Keratinocyte (primary cell): ENCODE measurements at regions not wholly inside any gene's neighbourhood (a gene's known extent, or its start where the extent isn't known, plus 50 kb on each side); places are given as distances from the start of the nearest gene placed in this dataset.

Source experiments
- DNase-seq: peaks from one replicate; pipeline ENCODE4 v3.0.0-alpha.2; 2011; ENCODE audit warnings: low read depth, missing footprints, low spot score
- FAIRE-seq: peaks from 2 replicates; lab custom pipeline; 2011; peaks lifted over from hg19 to GRCh38; lab: Jason Lieb, UNC
- H2AFZ ChIP-seq: 2 replicates; pipeline ENCODE4 v1.6.0; 2012; ENCODE audit warnings: low read length, control low read depth, inconsistent platforms; ENCODE audit not compliant: control insufficient read depth
- H3K27ac ChIP-seq: 2 replicates; pipeline ENCODE4 v1.5.1; 2011; ENCODE audit warnings: low read length; ENCODE audit not compliant: control insufficient read depth, insufficient read depth
- H3K27me3 ChIP-seq: 3 replicates; pipeline ENCODE4 v1.6.0; 2011; ENCODE audit warnings: low read length; ENCODE audit not compliant: control insufficient read depth, insufficient read depth; ENCODE audit errors: extremely low read depth
- H3K36me3 ChIP-seq, 2 experiments: 2 replicates in 1 of 2; 3 replicates in 1 of 2; pipeline ENCODE4 v1.5.1; 2011; ENCODE audit warnings: low read length in 2 of 2, mild to moderate bottlenecking in 1 of 2; ENCODE audit not compliant: control insufficient read depth in 2 of 2, insufficient read depth in 2 of 2; ENCODE audit errors: extremely low read depth in 1 of 2
- H3K4me1 ChIP-seq: 3 replicates; pipeline ENCODE4 v1.5.1; 2011; ENCODE audit warnings: low read length; ENCODE audit not compliant: control insufficient read depth, insufficient read depth; ENCODE audit errors: extremely low read depth
- H3K4me2 ChIP-seq: 3 replicates; pipeline ENCODE4 v1.6.0; 2011; ENCODE audit warnings: low read depth, low read length; ENCODE audit not compliant: control insufficient read depth, insufficient read depth; ENCODE audit errors: extremely low read depth
- H3K4me3 ChIP-seq, 3 experiments: fragments of 200-600 bp in 1 of 3; sonication (generic) in 1 of 3; 2 replicates in 2 of 3; 3 replicates in 1 of 3; pipeline ENCODE4 v1.5.1; 2011 to 2016; ENCODE audit warnings: low read length in 3 of 3, mild to moderate bottlenecking in 3 of 3, control low read depth in 2 of 3, inconsistent platforms in 1 of 3, low read depth in 1 of 3, mixed read lengths in 1 of 3, mixed run types in 1 of 3, moderate library complexity in 1 of 3; ENCODE audit not compliant: control insufficient read depth in 2 of 3, insufficient read depth in 2 of 3; ENCODE audit errors: extremely low read depth in 1 of 3
- H3K79me2 ChIP-seq: 2 replicates; pipeline ENCODE4 v1.6.0; 2012; ENCODE audit warnings: low read length; ENCODE audit not compliant: control insufficient read depth, insufficient read depth
- H3K9ac ChIP-seq: 3 replicates; pipeline ENCODE4 v1.6.0; 2011; ENCODE audit warnings: low read length; ENCODE audit not compliant: control insufficient read depth, insufficient read depth; ENCODE audit errors: extremely low read depth
- H3K9me1 ChIP-seq: 3 replicates; pipeline ENCODE4 v1.6.0; 2011; ENCODE audit warnings: low read length; ENCODE audit not compliant: control insufficient read depth, insufficient read depth; ENCODE audit errors: extremely low read depth
- H3K9me3 ChIP-seq: 2 replicates; pipeline ENCODE4 v1.5.1; 2012; ENCODE audit warnings: low read depth, low read length; ENCODE audit not compliant: control insufficient read depth
- H4K20me1 ChIP-seq: 3 replicates; pipeline ENCODE4 v1.6.0; 2011; ENCODE audit warnings: low read length; ENCODE audit not compliant: control insufficient read depth, insufficient read depth; ENCODE audit errors: extremely low read depth
- EZH2 ChIP-seq: IDR thresholded peaks from one replicate; pipeline ENCODE4 v1.6.1; 2012; ENCODE audit warnings: inconsistent platforms, mild to moderate bottlenecking, low read length, moderate library complexity
- dilution Hi-C: fragments of 300-500 bp; cut with MboI; formaldehyde crosslinking; loops from one replicate; pipeline ENCODE4 v1.7.0; 2020; ENCODE audit warnings: low sequenced_read_pairs; ENCODE audit not compliant: extremely low pct_ligation_motif_present
- TF ChIP-seq, protein P1 (sequence below), 3 experiments: IDR thresholded peaks in 1 of 3; conservative IDR thresholded peaks in 1 of 3; optimal IDR thresholded peaks in 1 of 3; 2 replicates in 2 of 3; 3 replicates in 1 of 3; pipeline versions ENCODE3 to v1.5.1; 2011; ENCODE audit warnings: low read length in 3 of 3, mild to moderate bottlenecking in 3 of 3, moderate library complexity in 2 of 3, control low read depth in 1 of 3, inconsistent platforms in 1 of 3; ENCODE audit not compliant: insufficient read depth in 2 of 3; ENCODE audit errors: extremely low read depth in 1 of 3

DNA sequence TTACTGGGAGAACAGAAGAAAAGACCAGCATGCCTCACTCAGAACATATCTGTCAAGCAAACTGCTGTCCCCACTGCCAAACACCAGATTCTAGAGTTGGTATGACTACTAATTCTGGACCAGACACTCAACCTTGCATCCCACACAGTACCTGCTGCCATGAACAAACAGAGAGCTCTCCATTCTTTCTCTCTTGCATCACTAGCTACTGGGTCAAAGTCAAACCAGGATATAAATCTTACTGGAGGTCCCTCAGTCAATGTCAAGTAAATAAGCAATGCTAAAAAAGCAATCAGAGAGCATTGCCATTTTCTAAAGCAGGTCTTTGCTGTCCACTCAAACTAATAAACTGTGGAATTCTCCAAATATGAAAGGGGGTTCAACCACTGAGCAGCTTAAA, 452.4 kb upstream of the SEL1L start:
- DNase-seq (no peak), FAIRE-seq (no peak)
- Histone ChIP-seq H3K9me1 (no peaks in the 10 kb centered on the region), H3K4me2 (no peak overlapping the region), H3K79me2 (no peaks in the 10 kb centered on the region), H3K36me3 (no peaks in the 10 kb centered on the region), H3K27ac (no peak overlapping the region), H3K9ac (no peak overlapping the region), H3K9me3 (no peaks in the 10 kb centered on the region), H2AFZ (no peak overlapping the region), H3K27me3 (no peaks in the 10 kb centered on the region), H4K20me1 (no peaks in the 10 kb centered on the region), H3K4me3 (no peak overlapping the region), H3K4me1 (no peaks in the 10 kb centered on the region)
- dilution Hi-C loops = no loop called here
- no peak for TF ChIP-seq EZH2
- TF ChIP-seq, protein P1, sequence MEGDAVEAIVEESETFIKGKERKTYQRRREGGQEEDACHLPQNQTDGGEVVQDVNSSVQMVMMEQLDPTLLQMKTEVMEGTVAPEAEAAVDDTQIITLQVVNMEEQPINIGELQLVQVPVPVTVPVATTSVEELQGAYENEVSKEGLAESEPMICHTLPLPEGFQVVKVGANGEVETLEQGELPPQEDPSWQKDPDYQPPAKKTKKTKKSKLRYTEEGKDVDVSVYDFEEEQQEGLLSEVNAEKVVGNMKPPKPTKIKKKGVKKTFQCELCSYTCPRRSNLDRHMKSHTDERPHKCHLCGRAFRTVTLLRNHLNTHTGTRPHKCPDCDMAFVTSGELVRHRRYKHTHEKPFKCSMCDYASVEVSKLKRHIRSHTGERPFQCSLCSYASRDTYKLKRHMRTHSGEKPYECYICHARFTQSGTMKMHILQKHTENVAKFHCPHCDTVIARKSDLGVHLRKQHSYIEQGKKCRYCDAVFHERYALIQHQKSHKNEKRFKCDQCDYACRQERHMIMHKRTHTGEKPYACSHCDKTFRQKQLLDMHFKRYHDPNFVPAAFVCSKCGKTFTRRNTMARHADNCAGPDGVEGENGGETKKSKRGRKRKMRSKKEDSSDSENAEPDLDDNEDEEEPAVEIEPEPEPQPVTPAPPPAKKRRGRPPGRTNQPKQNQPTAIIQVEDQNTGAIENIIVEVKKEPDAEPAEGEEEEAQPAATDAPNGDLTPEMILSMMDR (optimal IDR thresholded peaks at IDR 0.05 in 1 of 3, IDR thresholded peaks at IDR 0.05 in 1 of 3, conservative IDR thresholded peaks at IDR 0.05 in 1 of 3; ENCODE audit: extremely low read depth in 1 of 3, insufficient read depth in 2 of 3, low read length in 3 of 3) = no peak

GRCh38 chr14:81989211-81989610, 455.6 kb upstream of the SEL1L start:
- no peaks in the 10 kb centered on the region for H3K27me3 ChIP-seq
- H3K9ac ChIP-seq = no peak overlapping the region
- no peak for FAIRE-seq
- no peak for DNase-seq
- no peak overlapping the region for H3K4me2 ChIP-seq
- H3K27ac ChIP-seq = no peak overlapping the region
- H3K9me3 ChIP-seq = no peaks in the 10 kb centered on the region
- no peaks in the 10 kb centered on the region for H3K36me3 ChIP-seq
- no peaks in the 10 kb centered on the region for H3K9me1 ChIP-seq
- no peak overlapping the region for H3K4me3 ChIP-seq
- H3K79me2 ChIP-seq = no peaks in the 10 kb centered on the region
- no peak overlapping the region for H2AFZ ChIP-seq
- no peaks in the 10 kb centered on the region for H3K4me1 ChIP-seq
- dilution Hi-C loops = no loop called here
- H4K20me1 ChIP-seq = no peaks in the 10 kb centered on the region
- TF ChIP-seq EZH2 = no peak
- TF ChIP-seq, protein P1 (optimal IDR thresholded peaks at IDR 0.05 in 1 of 3, IDR thresholded peaks at IDR 0.05 in 1 of 3, conservative IDR thresholded peaks at IDR 0.05 in 1 of 3; ENCODE audit: extremely low read depth in 1 of 3, insufficient read depth in 2 of 3, low read length in 3 of 3) = no peak
